ENCODE measurements at regions not wholly inside any gene's neighbourhood (a gene's known extent, or its start where the extent isn't known, plus 50 kb on each side); places are given as distances from the start of the nearest gene placed in this dataset.

DNA sequence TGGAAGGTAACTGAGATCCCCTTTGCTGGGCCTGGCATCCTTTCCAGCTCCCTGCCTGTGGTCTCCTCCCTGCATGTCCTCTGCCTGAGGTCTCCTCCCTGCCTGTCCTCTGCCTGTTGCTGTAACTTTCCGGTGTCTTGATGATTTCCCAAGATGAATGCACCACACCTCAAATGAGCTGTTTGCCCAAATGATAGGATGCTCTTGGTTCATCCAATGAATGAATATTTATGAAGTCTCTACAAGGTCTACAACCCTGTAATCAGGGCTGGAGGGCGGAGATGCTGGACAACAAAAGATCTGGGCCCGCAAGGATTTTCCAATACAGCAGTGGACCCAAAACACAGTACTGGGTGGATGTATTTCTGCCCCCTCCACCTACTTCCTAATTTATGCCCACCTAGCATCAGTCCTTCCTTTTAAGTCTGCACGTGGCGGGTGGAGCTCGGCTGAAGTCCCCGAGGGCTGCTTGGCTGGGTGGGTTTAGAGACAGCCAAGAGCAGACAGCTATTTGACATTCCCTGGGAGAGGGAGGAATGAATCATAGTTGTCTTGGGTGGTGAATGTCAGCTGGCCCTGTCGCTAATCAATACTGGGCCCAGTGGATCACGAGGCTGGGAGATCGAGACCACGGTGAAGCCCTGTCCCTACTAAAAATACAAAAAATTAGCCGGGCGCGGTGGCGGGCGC lies 60.3 kb upstream of the GRHL3 start:
- TF ChIP-seq ZNF70 (CRISPR knock-in tag; IDR thresholded peaks at IDR 0.05) (no peak), ARNTL (CRISPR knock-in tag; IDR thresholded peaks at IDR 0.05; ENCODE audit: borderline replicate concordance, low read depth) (no peak), CSDC2 (CRISPR knock-in tag; IDR thresholded peaks at IDR 0.05) (no peak), TOX (CRISPR knock-in tag; IDR thresholded peaks at IDR 0.05; ENCODE audit: borderline replicate concordance) (no peak), TCF4 (CRISPR knock-in tag; IDR thresholded peaks at IDR 0.05; ENCODE audit: borderline replicate concordance) (no peak), RARB (CRISPR knock-in tag; IDR thresholded peaks at IDR 0.05) (no peak), ZNF565 (CRISPR knock-in tag; conservative IDR thresholded peaks at IDR 0.05; ENCODE audit: low read depth) (no peak), PPARA (CRISPR knock-in tag; IDR thresholded peaks at IDR 0.05; ENCODE audit: borderline replicate concordance) (no peak), BACH2 (CRISPR knock-in tag; IDR thresholded peaks at IDR 0.05; ENCODE audit: borderline replicate concordance) (no peak), OSR1 (CRISPR knock-in tag; IDR thresholded peaks at IDR 0.05) (no peak), ESRRG (CRISPR knock-in tag; IDR thresholded peaks at IDR 0.05) (no peak), SNAI2 (CRISPR knock-in tag; IDR thresholded peaks at IDR 0.05) (no peak), ZFP30 (CRISPR knock-in tag; IDR thresholded peaks at IDR 0.05) (no peak), GLIS3 (CRISPR knock-in tag; IDR thresholded peaks at IDR 0.05) (no peak), ZC3H10 (CRISPR knock-in tag; IDR thresholded peaks at IDR 0.05) (no peak)
- TF ChIP-seq, protein P1, sequence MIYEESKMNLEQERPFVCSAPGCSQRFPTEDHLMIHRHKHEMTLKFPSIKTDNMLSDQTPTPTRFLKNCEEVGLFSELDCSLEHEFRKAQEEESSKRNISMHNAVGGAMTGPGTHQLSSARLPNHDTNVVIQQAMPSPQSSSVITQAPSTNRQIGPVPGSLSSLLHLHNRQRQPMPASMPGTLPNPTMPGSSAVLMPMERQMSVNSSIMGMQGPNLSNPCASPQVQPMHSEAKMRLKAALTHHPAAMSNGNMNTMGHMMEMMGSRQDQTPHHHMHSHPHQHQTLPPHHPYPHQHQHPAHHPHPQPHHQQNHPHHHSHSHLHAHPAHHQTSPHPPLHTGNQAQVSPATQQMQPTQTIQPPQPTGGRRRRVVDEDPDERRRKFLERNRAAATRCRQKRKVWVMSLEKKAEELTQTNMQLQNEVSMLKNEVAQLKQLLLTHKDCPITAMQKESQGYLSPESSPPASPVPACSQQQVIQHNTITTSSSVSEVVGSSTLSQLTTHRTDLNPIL (CRISPR knock-in tag; IDR thresholded peaks at IDR 0.05; ENCODE audit: low read depth) = no peak
- TF ChIP-seq, protein P2, sequence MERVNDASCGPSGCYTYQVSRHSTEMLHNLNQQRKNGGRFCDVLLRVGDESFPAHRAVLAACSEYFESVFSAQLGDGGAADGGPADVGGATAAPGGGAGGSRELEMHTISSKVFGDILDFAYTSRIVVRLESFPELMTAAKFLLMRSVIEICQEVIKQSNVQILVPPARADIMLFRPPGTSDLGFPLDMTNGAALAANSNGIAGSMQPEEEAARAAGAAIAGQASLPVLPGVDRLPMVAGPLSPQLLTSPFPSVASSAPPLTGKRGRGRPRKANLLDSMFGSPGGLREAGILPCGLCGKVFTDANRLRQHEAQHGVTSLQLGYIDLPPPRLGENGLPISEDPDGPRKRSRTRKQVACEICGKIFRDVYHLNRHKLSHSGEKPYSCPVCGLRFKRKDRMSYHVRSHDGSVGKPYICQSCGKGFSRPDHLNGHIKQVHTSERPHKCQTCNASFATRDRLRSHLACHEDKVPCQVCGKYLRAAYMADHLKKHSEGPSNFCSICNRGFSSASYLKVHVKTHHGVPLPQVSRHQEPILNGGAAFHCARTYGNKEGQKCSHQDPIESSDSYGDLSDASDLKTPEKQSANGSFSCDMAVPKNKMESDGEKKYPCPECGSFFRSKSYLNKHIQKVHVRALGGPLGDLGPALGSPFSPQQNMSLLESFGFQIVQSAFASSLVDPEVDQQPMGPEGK (CRISPR knock-in tag; IDR thresholded peaks at IDR 0.05; ENCODE audit: borderline replicate concordance) = no peak
- TF ChIP-seq, protein P3, sequence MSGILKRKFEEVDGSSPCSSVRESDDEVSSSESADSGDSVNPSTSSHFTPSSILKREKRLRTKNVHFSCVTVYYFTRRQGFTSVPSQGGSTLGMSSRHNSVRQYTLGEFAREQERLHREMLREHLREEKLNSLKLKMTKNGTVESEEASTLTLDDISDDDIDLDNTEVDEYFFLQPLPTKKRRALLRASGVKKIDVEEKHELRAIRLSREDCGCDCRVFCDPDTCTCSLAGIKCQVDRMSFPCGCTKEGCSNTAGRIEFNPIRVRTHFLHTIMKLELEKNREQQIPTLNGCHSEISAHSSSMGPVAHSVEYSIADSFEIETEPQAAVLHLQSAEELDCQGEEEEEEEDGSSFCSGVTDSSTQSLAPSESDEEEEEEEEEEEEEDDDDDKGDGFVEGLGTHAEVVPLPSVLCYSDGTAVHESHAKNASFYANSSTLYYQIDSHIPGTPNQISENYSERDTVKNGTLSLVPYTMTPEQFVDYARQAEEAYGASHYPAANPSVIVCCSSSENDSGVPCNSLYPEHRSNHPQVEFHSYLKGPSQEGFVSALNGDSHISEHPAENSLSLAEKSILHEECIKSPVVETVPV (CRISPR knock-in tag; IDR thresholded peaks at IDR 0.05) = no peak
- TF ChIP-seq, protein P4, sequence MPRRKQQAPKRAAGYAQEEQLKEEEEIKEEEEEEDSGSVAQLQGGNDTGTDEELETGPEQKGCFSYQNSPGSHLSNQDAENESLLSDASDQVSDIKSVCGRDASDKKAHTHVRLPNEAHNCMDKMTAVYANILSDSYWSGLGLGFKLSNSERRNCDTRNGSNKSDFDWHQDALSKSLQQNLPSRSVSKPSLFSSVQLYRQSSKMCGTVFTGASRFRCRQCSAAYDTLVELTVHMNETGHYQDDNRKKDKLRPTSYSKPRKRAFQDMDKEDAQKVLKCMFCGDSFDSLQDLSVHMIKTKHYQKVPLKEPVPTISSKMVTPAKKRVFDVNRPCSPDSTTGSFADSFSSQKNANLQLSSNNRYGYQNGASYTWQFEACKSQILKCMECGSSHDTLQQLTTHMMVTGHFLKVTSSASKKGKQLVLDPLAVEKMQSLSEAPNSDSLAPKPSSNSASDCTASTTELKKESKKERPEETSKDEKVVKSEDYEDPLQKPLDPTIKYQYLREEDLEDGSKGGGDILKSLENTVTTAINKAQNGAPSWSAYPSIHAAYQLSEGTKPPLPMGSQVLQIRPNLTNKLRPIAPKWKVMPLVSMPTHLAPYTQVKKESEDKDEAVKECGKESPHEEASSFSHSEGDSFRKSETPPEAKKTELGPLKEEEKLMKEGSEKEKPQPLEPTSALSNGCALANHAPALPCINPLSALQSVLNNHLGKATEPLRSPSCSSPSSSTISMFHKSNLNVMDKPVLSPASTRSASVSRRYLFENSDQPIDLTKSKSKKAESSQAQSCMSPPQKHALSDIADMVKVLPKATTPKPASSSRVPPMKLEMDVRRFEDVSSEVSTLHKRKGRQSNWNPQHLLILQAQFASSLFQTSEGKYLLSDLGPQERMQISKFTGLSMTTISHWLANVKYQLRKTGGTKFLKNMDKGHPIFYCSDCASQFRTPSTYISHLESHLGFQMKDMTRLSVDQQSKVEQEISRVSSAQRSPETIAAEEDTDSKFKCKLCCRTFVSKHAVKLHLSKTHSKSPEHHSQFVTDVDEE (CRISPR knock-in tag; IDR thresholded peaks at IDR 0.05) = no peak
- ATAC-seq = no peak

DNA sequence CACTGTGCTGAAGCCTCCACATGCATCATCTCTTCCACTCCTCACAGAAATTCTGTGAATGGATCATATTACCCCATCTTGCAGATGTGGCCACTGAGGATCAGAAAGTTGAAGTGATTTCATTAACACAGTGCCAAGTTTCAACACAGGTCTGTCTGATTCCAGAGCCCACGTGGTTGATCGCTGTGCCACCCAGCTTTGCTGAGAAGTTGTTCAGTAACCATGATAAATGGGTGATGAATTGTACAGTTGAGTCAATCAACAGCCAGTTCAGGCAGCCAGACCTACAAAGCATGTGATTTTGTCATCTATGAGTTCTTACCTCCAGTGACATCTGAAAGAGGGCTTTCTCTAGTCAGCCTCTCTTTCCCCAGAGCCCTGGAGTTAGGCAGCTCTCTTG lies 61.8 kb upstream of the GRHL3 start:
- no peak for ATAC-seq
- TF ChIP-seq RARB (CRISPR knock-in tag; IDR thresholded peaks at IDR 0.05) = no peak
- no peak for TF ChIP-seq TOX (CRISPR knock-in tag; IDR thresholded peaks at IDR 0.05; ENCODE audit: borderline replicate concordance)
- no peak for TF ChIP-seq SNAI2 (CRISPR knock-in tag; IDR thresholded peaks at IDR 0.05)
- TF ChIP-seq PPARA (CRISPR knock-in tag; IDR thresholded peaks at IDR 0.05; ENCODE audit: borderline replicate concordance) = no peak

DNA sequence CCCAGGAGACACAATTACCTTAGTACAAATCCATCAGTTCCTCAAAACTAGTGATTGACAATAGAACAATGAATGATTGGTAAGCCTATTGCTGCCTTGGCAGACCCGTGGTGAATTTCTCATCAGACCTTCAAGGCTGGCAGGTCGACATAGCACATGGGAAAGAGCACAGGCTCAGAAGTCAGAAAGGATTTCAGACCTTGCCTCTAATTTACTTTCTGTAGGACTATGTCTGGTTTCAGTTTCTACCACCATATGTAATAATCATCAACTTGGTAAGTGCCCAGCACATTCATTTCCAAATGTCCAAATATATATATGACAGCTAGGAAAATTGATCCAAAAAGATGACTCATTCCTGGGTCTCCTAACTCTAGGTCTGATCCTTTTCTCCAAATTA lies 62.5 kb upstream of the GRHL3 start:
- no peak for ATAC-seq
- no peak for TF ChIP-seq BACH2 (CRISPR knock-in tag; IDR thresholded peaks at IDR 0.05; ENCODE audit: borderline replicate concordance)
- TF ChIP-seq, protein P5, sequence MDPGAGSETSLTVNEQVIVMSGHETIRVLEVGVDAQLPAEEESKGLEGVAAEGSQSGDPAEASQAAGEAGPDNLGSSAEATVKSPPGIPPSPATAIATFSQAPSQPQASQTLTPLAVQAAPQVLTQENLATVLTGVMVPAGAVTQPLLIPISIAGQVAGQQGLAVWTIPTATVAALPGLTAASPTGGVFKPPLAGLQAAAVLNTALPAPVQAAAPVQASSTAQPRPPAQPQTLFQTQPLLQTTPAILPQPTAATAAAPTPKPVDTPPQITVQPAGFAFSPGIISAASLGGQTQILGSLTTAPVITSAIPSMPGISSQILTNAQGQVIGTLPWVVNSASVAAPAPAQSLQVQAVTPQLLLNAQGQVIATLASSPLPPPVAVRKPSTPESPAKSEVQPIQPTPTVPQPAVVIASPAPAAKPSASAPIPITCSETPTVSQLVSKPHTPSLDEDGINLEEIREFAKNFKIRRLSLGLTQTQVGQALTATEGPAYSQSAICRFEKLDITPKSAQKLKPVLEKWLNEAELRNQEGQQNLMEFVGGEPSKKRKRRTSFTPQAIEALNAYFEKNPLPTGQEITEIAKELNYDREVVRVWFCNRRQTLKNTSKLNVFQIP (CRISPR knock-in tag; IDR thresholded peaks at IDR 0.05; ENCODE audit: borderline replicate concordance, low read depth) = no peak
- no peak for TF ChIP-seq ZNF8 (CRISPR knock-in tag; IDR thresholded peaks at IDR 0.05)
- no peak for TF ChIP-seq TCF4 (CRISPR knock-in tag; IDR thresholded peaks at IDR 0.05; ENCODE audit: borderline replicate concordance)
- TF ChIP-seq, protein P2 (CRISPR knock-in tag; IDR thresholded peaks at IDR 0.05; ENCODE audit: borderline replicate concordance) = no peak

Data from SK-N-SH treated with all-trans-retinoic acid at 6 μM for 48 hours (cell line).